K562 (cell line): ENCODE measurements at regions not wholly inside any gene's neighbourhood (a gene's known extent, or its start where the extent isn't known, plus 50 kb on each side); places are given as distances from the start of the nearest gene placed in this dataset.

Experiments used
- ATAC-seq: fragments of 200-7000 bp; cut with Tn5 transposase; 3 replicates; pipeline ENCODE4 v1.9.1; 2020; ENCODE audit warnings: moderate library complexity
- BruUV-seq: library from RNA; stranded (reverse); fragments of 400-500 nt; replicated peaks from 2 replicates; lab custom pipeline; 2021; lab: Mats Ljungman, UMichigan
- CTCF ChIA-PET: fragments of 300-600 bp; formaldehyde crosslinking; extraction: SDS; loops from one replicate; lab custom pipeline; 2021; ENCODE audit warnings: low intra/inter-chr PET ratio; lab: Yijun Ruan, JAX
- POLR2A ChIA-PET: fragments of 300-600, 350-650 bp; sonication (Branson Sonifier 250); formaldehyde crosslinking; extraction: SDS; loops from one replicate; lab custom pipeline; 2021; ENCODE audit warnings: antibody characterized with exemption, inconsistent platforms; lab: Yijun Ruan, JAX
- DNase-seq, 4 experiments: peaks; one replicate each; pipeline versions ENCODE4 v3.0.0 to v3.0.0-alpha.2; 2011 to 2018; ENCODE audit warnings: low spot score in 3 of 4, mixed read lengths in 3 of 4; ENCODE audit errors: extremely low read depth in 1 of 4
- FAIRE-seq: peaks from 2 replicates; lab custom pipeline; 2011; peaks lifted over from hg19 to GRCh38; lab: Jason Lieb, UNC
- H2AFZ ChIP-seq: 2 replicates; pipeline ENCODE4 v1.6.0; 2011; ENCODE audit warnings: low read depth, low read length, control low read depth, inconsistent platforms
- H3K27ac ChIP-seq: fragments of 200-600 bp; 3 replicates; pipeline ENCODE4 v1.8.0; 2011; ENCODE audit warnings: low read depth, mild to moderate bottlenecking, control low read depth, inconsistent platforms, low read length, moderate library complexity, mixed read lengths; ENCODE audit errors: extremely low read depth
- H3K27me3 ChIP-seq, 2 experiments: fragments of 300-600 bp in 1 of 2; 2 replicates in 1 of 2; 3 replicates in 1 of 2; pipeline versions ENCODE4 v1.6.0 to v1.8.0; 2011; ENCODE audit warnings: inconsistent platforms in 2 of 2, low read length in 2 of 2, mild to moderate bottlenecking in 1 of 2, mixed read lengths in 1 of 2, moderate library complexity in 1 of 2; ENCODE audit not compliant: control insufficient read depth in 2 of 2, insufficient read depth in 2 of 2
- H3K36me3 ChIP-seq: fragments of 300-600 bp; 3 replicates; pipeline ENCODE4 v1.8.0; 2011; ENCODE audit warnings: mild to moderate bottlenecking, low read length, inconsistent platforms; ENCODE audit not compliant: control insufficient read depth, insufficient read depth
- H3K4me1 ChIP-seq, 2 experiments: fragments of 200-600 bp in 1 of 2; replicated peaks in 1 of 2; 2 replicates in 1 of 2; 3 replicates in 1 of 2; pipeline versions ENCODE4 v1.5.1 to v1.8.0; 2011; ENCODE audit warnings: inconsistent platforms in 2 of 2, low read length in 2 of 2, mild to moderate bottlenecking in 1 of 2, mixed read lengths in 1 of 2, moderate library complexity in 1 of 2; ENCODE audit not compliant: control insufficient read depth in 2 of 2, insufficient read depth in 2 of 2
- H3K4me2 ChIP-seq: 2 replicates; pipeline ENCODE4 v1.6.1; 2011; ENCODE audit warnings: low read length, control low read depth, inconsistent platforms, mixed read lengths; ENCODE audit not compliant: insufficient read depth
- H3K4me3 ChIP-seq: fragments of 200-600 bp; sonication (generic), shearing (Covaris generic); 2 replicates; pipeline ENCODE4 v1.5.1; 2016; ENCODE audit warnings: control low read depth, inconsistent platforms
- H3K79me2 ChIP-seq: fragments of 200-600 bp; 3 replicates; pipeline ENCODE4 v1.8.0; 2011; ENCODE audit warnings: low read length, inconsistent platforms; ENCODE audit not compliant: control insufficient read depth, insufficient read depth
- H3K9ac ChIP-seq, 2 experiments: 2 replicates each; pipeline versions ENCODE4 v1.6.0 to v1.6.1; 2011; ENCODE audit warnings: low read depth in 2 of 2, low read length in 2 of 2, control low read depth in 1 of 2, inconsistent platforms in 1 of 2, mild to moderate bottlenecking in 1 of 2, mixed read lengths in 1 of 2; ENCODE audit not compliant: insufficient read depth in 1 of 2
- H3K9me1 ChIP-seq: one replicate; pipeline ENCODE4 v1.6.0; 2011; ENCODE audit warnings: inconsistent platforms, mild to moderate bottlenecking, low read length, moderate library complexity; ENCODE audit not compliant: control insufficient read depth, insufficient read depth
- H3K9me3 ChIP-seq: replicated peaks from 2 replicates; pipeline ENCODE4 v1.5.1; 2011; ENCODE audit warnings: low read depth, low read length, inconsistent platforms; ENCODE audit not compliant: control insufficient read depth, insufficient read depth
- H4K20me1 ChIP-seq: replicated peaks from 2 replicates; pipeline ENCODE4 v1.6.1; 2011; ENCODE audit warnings: low read length, inconsistent platforms, mixed read lengths; ENCODE audit not compliant: control insufficient read depth, insufficient read depth
- CEBPG ChIP-seq, 3 experiments: fragments of 200-800 bp in 1 of 3; sonication (Bioruptor generic) in 1 of 3; sonication (generic) in 1 of 3; formaldehyde crosslinking in 1 of 3; IDR thresholded peaks in 2 of 3; conservative IDR thresholded peaks in 1 of 3; 2 replicates each; pipeline versions ENCODE4 v1.6.1 to v1.8.0; 2016 to 2022; ENCODE audit warnings: missing compliant biosample characterization in 2 of 3, missing genetic modification characterization in 2 of 3, mild to moderate bottlenecking in 1 of 3, missing genetic modification reagents in 1 of 3
- DMBX1 ChIP-seq: fragments of 250-450 bp; sonication (Bioruptor Pico); IDR thresholded peaks from 2 replicates; pipeline ENCODE4 v1.8.0; 2022; ENCODE audit warnings: inconsistent platforms, mild to moderate bottlenecking, moderate library complexity, borderline replicate concordance
- EHMT2 ChIP-seq: fragments of 450-650 bp; IDR thresholded peaks from 2 replicates; pipeline ENCODE4 v1.6.1; 2018; ENCODE audit warnings: antibody characterized with exemption
- ETS1 ChIP-seq: conservative IDR thresholded peaks from 2 replicates; pipeline ENCODE4 v1.6.1; 2011; ENCODE audit warnings: low read depth, mild to moderate bottlenecking, low read length; ENCODE audit not compliant: control insufficient read depth
- FOXJ2 ChIP-seq: fragments of 200-800 bp; sonication (Bioruptor generic); IDR thresholded peaks from 2 replicates; pipeline ENCODE4 v1.6.1; 2016; ENCODE audit warnings: missing genetic modification characterization, missing compliant biosample characterization
- MAX ChIP-seq: sonication (generic); formaldehyde crosslinking; IDR thresholded peaks from 2 replicates; pipeline ENCODE4 v1.9.0; 2022; ENCODE audit warnings: mild to moderate bottlenecking, missing genetic modification reagents
- NR2F6 ChIP-seq: fragments of 450-650 bp; formaldehyde crosslinking; IDR thresholded peaks from 2 replicates; pipeline ENCODE4 v1.4.0; 2020; ENCODE audit warnings: mild to moderate bottlenecking
- RAD21 ChIP-seq, 2 experiments: fragments of 250-450 bp in 1 of 2; fragments of 450-650 bp in 1 of 2; sonication (Bioruptor Pico) in 1 of 2; formaldehyde crosslinking in 1 of 2; IDR thresholded peaks in 1 of 2; conservative IDR thresholded peaks in 1 of 2; 2 replicates each; pipeline versions ENCODE4 v1.4.0 to v1.8.0; 2020 to 2022; ENCODE audit warnings: mild to moderate bottlenecking in 2 of 2, moderate library complexity in 1 of 2
- SIRT6 ChIP-seq: IDR thresholded peaks from one replicate; pipeline ENCODE4 v1.6.1; 2012; ENCODE audit warnings: low read depth, mild to moderate bottlenecking, control low read depth, inconsistent platforms, low read length, moderate library complexity
- SMC3 ChIP-seq: conservative IDR thresholded peaks from 2 replicates; pipeline ENCODE4 v1.6.1; 2011; ENCODE audit warnings: low read depth, low read length, improper control_type of control experiment; ENCODE audit not compliant: insufficient read depth
- ZNF124 ChIP-seq: sonication (generic); formaldehyde crosslinking; IDR thresholded peaks from 2 replicates; pipeline ENCODE4 v1.8.1; 2022; ENCODE audit warnings: missing genetic modification reagents
- ZNF316 ChIP-seq: fragments of 450-650 bp; IDR thresholded peaks from 2 replicates; pipeline ENCODE4 v1.6.1; 2016
- WGBS: fragments of 100-300 bp; shearing (Covaris generic); methylation state at CpG from one replicate; pipeline ENCODE4 v1.1.6; 2016; ENCODE audit warnings: low coverage, mixed read lengths; ENCODE audit not compliant: insufficient coverage; ENCODE audit errors: missing lambda C conversion rate; 5-methylcytosine and 5-hydroxymethylcytosine counted together
- in situ Hi-C: fragments of 300-500 bp; cut with MboI; formaldehyde crosslinking; loops from 4 replicates; pipeline ENCODE4 v1.15.0; 2018; ENCODE audit warnings: inconsistent platforms, mixed read lengths
- intact Hi-C: fragments of 100-400 bp; cut with micrococcal nuclease; formaldehyde crosslinking; loops from 2 replicates; pipeline ENCODE4 v1.14.2; 2022
- TF ChIP-seq, protein P1 (sequence below): sonication (generic); formaldehyde crosslinking; IDR thresholded peaks from 2 replicates; pipeline ENCODE4 v1.9.0; 2022; ENCODE audit warnings: mild to moderate bottlenecking, missing genetic modification reagents
- TF ChIP-seq, protein P2 (sequence below): fragments of 450-650 bp; IDR thresholded peaks from 2 replicates; pipeline ENCODE4 v1.6.1; 2016

DNA sequence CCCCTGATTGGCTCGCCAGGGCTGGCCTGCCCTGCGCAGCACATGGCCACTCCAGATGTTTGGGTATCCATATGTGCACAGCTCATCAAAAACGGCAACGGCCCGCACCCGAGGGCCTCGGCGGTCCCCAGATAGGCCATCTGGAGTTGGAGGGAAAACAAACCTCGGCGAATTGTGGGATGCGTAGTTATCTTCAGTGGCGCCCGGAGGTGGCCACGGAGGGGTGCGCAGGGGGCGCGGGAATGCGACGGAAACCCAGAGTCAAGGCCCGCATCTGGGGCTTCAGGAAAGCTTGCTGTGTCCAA is 156.5 kb downstream of the TLE3 start:
- H3K36me3 ChIP-seq, result no peaks in the 10 kb centered on the region
- no peak overlapping the region for H3K27ac ChIP-seq
- in situ Hi-C loops (no loop called here), intact Hi-C loops (no loop called here)
- CTCF ChIA-PET, result no interaction called here
- no TSS peak for BruUV-seq
- no peak overlapping the region for H2AFZ ChIP-seq
- no peaks in the 10 kb centered on the region for H3K79me2 ChIP-seq
- 0% methylated on average over 13 of the region's 20 CpGs for WGBS
- H3K9me3 ChIP-seq, result no peaks in the 10 kb centered on the region
- POLR2A ChIA-PET, result interaction anchor here (0.6 kb wide), 1 partner anchor 342 kb away, joined by 3 read pairs; no protein-coding TSS in a partner anchor
- no peak overlapping the region for H3K9ac ChIP-seq
- no peaks in the 10 kb centered on the region for H3K9me1 ChIP-seq
- no peaks in the 10 kb centered on the region for H4K20me1 ChIP-seq
- no peak overlapping the region for H3K4me3 ChIP-seq
- DNase-seq (no peak), ATAC-seq (no peak), FAIRE-seq (no peak)
- TF ChIP-seq FOXJ2 (tag), result no peak
- TF ChIP-seq DMBX1 (CRISPR knock-in tag), result no peak
- TF ChIP-seq, protein P1, sequence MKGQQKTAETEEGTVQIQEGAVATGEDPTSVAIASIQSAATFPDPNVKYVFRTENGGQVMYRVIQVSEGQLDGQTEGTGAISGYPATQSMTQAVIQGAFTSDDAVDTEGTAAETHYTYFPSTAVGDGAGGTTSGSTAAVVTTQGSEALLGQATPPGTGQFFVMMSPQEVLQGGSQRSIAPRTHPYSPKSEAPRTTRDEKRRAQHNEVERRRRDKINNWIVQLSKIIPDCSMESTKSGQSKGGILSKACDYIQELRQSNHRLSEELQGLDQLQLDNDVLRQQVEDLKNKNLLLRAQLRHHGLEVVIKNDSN (CRISPR knock-in tag), result no peak
- no peak for TF ChIP-seq SIRT6
- no peak for TF ChIP-seq ZNF316
- TF ChIP-seq, protein P2, sequence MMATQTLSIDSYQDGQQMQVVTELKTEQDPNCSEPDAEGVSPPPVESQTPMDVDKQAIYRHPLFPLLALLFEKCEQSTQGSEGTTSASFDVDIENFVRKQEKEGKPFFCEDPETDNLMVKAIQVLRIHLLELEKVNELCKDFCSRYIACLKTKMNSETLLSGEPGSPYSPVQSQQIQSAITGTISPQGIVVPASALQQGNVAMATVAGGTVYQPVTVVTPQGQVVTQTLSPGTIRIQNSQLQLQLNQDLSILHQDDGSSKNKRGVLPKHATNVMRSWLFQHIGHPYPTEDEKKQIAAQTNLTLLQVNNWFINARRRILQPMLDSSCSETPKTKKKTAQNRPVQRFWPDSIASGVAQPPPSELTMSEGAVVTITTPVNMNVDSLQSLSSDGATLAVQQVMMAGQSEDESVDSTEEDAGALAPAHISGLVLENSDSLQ, result no peak
- TF ChIP-seq ZNF124 (CRISPR knock-in tag), result no peak
- no peak for TF ChIP-seq EHMT2
- no peak for TF ChIP-seq ETS1
- no peak for TF ChIP-seq SMC3
- no peak for TF ChIP-seq MAX (CRISPR knock-in tag)
- TF ChIP-seq RAD21 (CRISPR knock-in tag; conservative IDR thresholded peaks at IDR 0.05 in 1 of 2, IDR thresholded peaks at IDR 0.05 in 1 of 2), result no peak
- TF ChIP-seq CEBPG (CRISPR knock-in tag; IDR thresholded peaks at IDR 0.05), result no peak
- TF ChIP-seq CEBPG (tag; conservative IDR thresholded peaks at IDR 0.05 in 1 of 2, IDR thresholded peaks at IDR 0.05 in 1 of 2), result no peak
- TF ChIP-seq NR2F6 (CRISPR knock-in tag), result no peak
- H3K27me3 ChIP-seq, result peaks cover 3 to 29% of the 10 kb centered on the region in 2 experiments; a peak in 3 of 5 replicates
- no peaks in the 10 kb centered on the region; a peak in 1 of 5 replicates for H3K4me1 ChIP-seq
- no peak overlapping the region for H3K4me2 ChIP-seq
